SW 1271 (cell line): ENCODE measurements at regions not wholly inside any gene's neighbourhood (a gene's known extent, or its start where the extent isn't known, plus 50 kb on each side); places are given as distances from the start of the nearest gene placed in this dataset.
A peak's percentile ranks its signal among the peaks of the same experiment; 100 is the strongest.

Experiments
- DNase-seq, 2 experiments: peaks; one replicate each; lab custom pipeline; 2025; lab: John Stamatoyannopoulos, UW

- no peak for DNase-seq
Observed at GRCh38 chr11:37072538-37073055, 474.6 kb upstream of the RAG2 start.

DNA sequence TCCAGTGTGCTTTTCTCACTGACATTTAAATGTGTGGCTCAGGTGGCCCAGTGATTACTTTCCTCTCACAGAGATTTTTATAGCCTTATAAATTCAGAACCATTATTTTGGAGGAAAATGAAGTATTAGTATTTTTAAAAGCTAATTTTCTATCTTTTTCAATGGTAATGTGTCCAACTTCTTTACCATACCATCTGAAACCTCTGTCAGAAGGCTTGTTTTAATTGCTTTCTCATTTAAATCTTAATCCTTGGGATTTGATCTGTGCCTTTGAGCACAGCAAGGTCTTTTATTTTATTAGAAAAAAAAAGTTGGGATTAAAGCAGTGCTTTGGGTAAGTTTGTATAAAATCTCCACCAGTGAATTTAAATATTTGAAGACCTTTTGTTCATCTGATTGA is 452.3 kb upstream of the RAG2 start:
- DNase-seq: no peak

DNA sequence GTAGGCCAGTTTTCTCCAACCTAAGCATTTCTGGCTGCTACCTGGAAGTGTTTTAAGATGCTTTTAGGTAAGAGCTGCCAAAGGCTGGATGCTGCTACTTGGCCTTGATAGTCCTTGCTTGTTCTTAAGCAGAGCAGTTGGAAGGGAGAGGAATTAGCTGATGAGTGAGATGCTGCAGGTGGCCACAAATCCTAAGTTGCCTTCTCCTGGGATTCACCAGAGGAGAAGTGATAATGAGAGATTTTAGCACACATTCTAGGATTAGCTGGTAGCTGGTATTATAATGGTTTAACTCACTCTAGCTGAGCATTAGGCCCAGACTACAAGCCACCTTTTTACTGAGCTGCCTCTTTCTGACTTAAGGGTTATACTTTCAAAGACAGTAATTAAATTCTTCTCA is 442.9 kb upstream of the RAG2 start:
- no peak for DNase-seq

GRCh38 chr11:37038911-37039310 is 440.9 kb upstream of the RAG2 start:
- DNase-seq: no peak

DNA sequence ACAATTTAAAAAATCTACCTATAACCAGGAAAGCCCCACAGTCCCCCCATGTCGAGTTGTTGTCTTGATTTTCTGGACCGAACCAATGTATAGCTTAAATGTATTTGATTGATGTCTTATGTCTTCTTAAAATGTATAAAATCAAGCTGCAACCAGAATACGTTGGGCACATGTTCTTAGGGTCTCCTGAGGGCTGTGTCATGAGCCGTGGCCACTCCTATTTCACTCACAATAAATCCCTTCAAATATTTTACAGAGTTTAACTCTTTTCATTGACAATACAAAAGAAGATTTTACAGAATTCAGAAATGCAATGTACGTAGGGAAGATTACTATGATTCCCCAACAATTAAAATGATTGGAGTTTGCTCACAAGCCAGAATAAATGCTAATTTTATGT is 428.7 kb upstream of the RAG2 start:
- no peak for DNase-seq

GRCh38 chr11:37026326-37026725 is 428.3 kb upstream of the RAG2 start:
- no peak for DNase-seq

DNA sequence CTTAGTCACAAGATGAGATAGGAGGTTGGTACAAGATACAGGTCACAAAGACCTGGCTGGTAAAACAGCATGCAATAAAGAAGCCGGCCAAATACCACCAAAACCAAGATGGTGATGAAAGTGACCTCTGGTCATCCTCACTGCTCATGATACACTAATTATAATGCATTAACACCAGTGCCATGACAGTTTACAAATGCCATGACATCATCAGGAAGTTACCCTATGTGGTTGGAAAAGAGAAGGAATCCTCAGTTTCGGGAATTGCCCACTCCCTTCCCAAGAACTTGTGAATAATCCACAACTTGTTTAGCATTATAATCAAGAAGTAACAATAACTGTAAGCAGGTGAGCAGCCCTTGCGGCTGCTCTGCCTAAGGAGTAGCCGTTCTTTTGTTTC is 408.5 kb upstream of the RAG2 start:
- no peak for DNase-seq

DNA sequence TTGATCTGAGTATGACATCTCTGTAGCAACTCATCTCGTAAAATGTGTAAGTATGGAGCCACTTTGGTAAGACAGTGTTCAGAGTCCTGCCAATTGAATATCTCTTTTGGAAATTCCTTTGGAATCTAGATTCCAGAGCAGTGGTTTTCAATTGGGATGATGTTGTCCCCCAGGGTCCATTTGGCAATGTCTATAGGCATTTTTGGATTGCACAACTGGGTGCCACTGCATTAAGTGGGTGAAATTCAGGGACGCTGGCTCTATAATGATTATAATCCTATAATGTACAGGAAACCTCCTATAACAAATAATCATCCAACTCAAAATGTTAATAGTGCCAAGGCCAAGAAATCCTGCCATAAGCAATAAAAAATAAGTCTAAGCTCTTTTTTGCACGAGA is 404.8 kb upstream of the RAG2 start:
- DNase-seq: no peak

GRCh38 chr11:36997656-36998055 is 399.6 kb upstream of the RAG2 start:
- no peak for DNase-seq

DNA sequence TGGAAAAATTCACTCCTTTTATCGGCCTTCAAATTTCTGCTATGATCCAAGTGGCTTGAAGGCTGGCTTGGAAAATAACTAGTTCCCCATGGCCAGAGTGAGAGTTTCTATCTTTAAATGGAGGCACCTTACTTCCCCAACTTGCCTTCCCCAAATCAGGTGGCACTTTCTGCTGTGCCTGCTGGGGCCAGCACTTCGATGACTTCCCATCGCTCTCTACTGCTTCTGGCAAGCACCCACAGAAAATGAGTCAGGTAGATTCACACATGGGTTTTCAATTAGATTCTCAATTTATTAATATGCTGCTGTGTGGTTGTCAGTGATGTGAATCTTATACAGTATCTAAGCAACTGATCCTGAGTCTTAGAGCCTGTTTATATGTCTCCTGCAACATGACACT is 398.8 kb upstream of the RAG2 start:
- DNase-seq: no peak

GRCh38 chr11:36994208-36994607 is 396.2 kb upstream of the RAG2 start:
- DNase-seq: no peak

DNA sequence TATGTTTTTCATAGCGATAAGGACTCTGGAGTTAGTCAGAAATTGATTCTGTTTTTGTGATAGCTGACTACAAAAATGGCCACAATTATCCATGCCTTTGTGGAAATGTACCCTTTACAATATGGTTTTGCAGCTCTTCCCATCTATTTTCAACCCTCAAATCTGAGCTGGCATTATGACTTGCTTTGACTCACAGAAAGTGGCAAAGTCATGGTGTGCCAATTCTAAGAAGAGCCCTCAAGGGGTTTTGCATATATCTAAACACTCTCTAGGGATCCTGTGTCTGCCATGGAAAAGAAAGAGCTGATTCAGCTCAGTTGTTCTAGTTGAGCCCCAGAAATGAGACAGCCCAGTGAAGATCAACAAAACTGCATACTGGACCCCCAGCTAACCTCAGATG is 390.5 kb upstream of the RAG2 start:
- no peak for DNase-seq

GRCh38 chr11:36985562-36985961 is 387.5 kb upstream of the RAG2 start:
- DNase-seq: no peak

GRCh38 chr11:36976741-36977140 is 378.7 kb upstream of the RAG2 start:
- no peak for DNase-seq

DNA sequence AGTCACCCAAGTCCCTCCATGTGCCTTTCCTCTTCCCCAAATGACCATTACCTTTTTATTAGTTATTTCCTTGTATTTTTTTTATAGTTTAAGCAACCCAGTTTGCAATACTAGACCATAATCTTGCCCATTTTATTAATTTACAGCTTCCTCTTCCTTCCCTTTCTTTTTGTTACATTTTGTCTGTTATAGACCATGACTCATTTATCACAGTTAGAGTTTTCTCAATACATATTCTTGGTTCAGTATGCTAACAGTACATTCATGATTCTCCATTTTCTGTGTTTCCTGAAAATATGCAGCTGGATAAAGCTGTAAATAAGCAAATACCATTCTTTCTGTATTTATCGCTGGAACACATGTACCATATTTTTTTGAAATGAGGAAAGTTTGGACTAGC is 376.7 kb upstream of the RAG2 start:
- DNase-seq: no peak

DNA sequence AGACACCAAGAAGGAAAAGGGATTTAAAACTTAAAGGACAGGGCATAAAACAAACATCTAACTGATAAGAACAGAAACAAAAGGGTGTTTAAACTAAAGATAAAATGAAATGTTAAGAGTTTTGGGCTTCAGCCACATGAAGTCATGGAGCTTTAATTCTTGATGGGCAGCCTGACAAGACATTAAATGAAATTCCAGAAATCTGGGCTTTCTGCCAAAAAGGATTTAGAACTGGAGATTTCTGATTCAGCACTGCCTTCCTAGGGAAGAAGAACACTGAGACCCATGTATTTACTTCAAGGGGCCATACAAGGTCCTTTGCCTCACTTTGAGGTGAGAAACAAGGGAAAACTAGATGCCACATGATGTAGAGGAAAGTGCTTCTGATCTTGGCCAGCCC is 355.9 kb upstream of the RAG2 start:
- DNase-seq: no peak

DNA sequence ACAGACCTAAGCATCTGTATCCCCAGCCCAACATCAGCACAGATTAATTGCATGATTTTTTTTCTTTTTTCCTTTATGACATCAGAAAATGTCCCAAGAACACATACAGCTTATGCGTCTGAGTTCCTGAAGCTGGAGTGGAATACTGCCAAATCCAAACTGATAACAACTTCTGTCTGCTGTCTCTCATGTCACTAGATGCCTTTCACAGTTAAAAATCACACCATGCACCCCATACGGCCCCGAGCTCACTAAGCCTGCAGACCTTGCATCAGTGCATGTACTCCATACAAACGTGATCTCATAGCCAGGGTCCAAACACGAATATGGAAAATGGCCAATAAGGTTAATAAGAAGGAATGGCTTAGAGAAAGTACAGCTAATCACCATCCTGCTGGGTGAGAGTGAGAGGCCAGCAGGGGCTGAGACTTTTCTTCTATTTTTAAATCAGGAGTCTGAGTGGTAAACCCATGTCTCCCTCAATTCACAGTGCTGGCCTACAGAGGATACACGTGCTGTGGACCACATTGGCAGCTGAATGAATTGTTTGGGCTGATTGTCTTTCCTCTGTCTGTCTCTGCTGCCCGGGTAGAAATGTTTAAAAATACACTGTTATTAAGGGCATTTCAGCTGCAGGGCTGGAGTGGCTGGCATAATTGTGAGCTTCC is 350.6 kb upstream of the RAG2 start:
- DNase-seq: no peak

DNA sequence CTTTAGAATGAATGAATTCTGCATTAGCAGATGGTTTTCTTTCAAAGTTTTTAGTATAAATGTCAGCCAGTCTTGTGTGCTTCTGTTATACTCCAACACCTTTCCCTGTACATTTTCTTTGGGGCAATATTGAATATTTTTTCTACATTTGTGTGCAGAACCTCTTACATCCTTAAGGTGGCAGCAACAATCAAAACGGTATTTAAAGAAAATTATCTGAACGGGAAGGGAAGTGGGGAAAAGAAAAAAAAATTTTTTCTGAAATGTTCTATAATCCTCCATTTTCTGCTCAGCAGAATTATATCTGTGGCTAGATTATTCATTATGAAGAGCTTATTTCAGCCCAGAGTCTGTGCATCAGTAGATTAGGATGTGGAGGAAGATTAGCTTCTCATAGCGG is 347.3 kb upstream of the RAG2 start:
- peak in 1 of 2 experiments; percentile 4 for DNase-seq

GRCh38 chr11:36933481-36933880 is 335.4 kb upstream of the RAG2 start:
- no peak for DNase-seq

GRCh38 chr11:36931139-36931538 is 333.1 kb upstream of the RAG2 start:
- DNase-seq: no peak

- DNase-seq: no peak
Observed at GRCh38 chr11:36930256-36930655, 332.2 kb upstream of the RAG2 start.

DNA sequence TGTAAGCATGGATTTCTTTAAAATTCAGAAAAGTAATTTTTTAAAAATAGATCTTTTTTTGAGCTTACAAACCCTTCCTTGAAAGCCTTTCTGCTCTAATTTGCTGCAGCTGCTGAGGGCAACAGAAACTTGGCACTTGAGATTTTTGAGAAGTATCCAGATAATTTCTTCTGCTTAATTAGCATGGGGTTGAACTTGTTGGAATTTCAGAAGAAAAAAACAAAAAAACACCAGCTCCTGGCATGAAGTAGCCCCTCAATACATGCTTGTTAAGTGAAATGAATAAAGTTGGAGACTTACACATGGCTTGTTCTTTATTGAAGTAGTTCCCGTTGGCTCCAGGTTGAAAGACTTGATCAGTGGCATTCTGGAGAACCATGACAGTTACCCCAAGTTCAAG is 331.4 kb upstream of the RAG2 start:
- no peak for DNase-seq

- no peak for DNase-seq
Observed at GRCh38 chr11:36928621-36929020, 330.6 kb upstream of the RAG2 start.

- DNase-seq: no peak
Observed at GRCh38 chr11:36899800-36900199, 301.8 kb upstream of the RAG2 start.
